ENCODE measurements at regions not wholly inside any gene's neighbourhood (a gene's known extent, or its start where the extent isn't known, plus 50 kb on each side); places are given as distances from the start of the nearest gene placed in this dataset.

DNA sequence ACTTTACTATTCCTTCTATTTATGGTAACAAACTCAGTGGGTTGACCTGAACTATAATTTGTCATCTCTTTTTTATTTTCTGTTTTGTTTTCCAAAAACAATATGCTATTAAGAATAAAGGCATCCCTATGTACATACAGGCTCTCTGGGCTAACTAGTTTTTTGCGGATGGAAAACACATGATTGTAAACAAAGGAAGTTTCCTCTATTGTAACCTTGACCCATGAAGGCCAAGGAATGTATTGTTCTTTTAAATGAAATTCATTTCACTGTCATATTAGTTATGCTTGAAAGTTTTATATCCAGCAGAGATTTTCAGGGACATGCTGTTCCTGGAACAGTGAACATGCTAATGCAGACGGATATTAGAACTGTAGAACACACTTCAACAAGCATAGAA, 705.0 kb upstream of the SEL1L start:
- DNase-seq (ENCODE audit: insufficient read length, low spot score) (no peak), FAIRE-seq (no peak)
- TF ChIP-seq POLR2A (IDR thresholded peaks at IDR 0.05; ENCODE audit: low read depth, low read length): no peak

DNA sequence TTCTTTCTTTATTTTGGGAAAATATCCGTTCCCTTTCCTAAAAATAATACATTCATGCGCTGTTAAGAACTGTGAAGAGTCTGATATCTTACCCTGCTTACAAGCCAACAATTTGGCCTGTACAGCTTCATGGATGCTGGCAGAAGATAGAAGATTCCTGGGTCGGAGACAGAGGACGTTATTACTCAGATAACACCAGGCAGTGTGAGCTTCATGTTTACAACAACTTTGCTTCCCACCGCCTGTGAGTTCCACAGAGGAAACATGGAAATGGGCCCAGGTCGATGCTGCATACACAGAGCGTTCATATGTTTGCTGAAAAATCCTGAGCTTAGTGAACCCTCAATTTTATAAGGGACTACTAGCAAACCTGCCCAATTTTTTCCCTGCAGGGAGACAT, 705.6 kb upstream of the SEL1L start:
- FAIRE-seq (no peak), DNase-seq (ENCODE audit: insufficient read length, low spot score) (no peak)
- TF ChIP-seq POLR2A (IDR thresholded peaks at IDR 0.05; ENCODE audit: low read depth, low read length): no peak

DNA sequence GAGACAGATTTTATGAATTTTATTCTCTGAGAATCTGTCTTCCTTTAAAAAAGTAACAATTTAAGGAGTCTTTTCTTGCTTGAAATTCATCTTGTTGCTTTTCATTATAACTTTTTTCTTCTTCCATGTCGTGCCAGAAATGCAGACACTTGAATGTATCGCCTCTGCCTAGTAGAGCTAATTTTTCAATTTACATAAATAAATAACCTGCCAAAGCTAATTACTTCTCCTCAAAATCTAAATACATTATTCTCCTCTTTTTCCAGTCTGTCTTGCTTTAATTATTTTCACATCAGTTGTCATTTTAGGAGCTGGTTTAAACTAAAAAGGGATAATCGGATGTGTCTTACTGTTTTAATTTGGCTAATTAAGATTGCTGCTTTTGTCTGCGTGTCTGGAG, 711.1 kb upstream of the SEL1L start:
- TF ChIP-seq POLR2A (IDR thresholded peaks at IDR 0.05; ENCODE audit: low read depth, low read length): no peak
- no peak for DNase-seq (ENCODE audit: insufficient read length, low spot score)
- no peak for FAIRE-seq

DNA sequence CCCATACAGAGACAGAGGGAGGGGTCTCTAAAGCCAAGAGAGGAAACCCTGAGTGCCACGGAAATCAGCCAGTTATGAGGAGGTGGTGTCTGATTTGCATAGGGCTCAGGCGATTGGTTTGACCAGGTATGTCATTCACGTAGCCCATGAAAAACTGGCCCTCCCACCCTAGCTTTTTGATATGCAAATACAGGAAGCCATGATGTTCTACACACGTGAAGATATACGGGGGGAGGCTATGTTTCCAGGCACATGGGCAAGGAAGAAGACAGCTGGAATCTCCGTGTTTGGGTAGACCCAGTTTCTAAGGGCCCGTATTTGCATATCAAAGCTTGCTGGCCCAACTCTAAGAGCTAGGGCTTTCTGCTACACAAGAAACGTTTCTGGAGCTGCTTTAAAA, 717.8 kb upstream of the SEL1L start:
- FAIRE-seq (no peak), DNase-seq (ENCODE audit: insufficient read length, low spot score) (no peak)
- no peak for TF ChIP-seq POLR2A (IDR thresholded peaks at IDR 0.05; ENCODE audit: low read depth, low read length)

DNA sequence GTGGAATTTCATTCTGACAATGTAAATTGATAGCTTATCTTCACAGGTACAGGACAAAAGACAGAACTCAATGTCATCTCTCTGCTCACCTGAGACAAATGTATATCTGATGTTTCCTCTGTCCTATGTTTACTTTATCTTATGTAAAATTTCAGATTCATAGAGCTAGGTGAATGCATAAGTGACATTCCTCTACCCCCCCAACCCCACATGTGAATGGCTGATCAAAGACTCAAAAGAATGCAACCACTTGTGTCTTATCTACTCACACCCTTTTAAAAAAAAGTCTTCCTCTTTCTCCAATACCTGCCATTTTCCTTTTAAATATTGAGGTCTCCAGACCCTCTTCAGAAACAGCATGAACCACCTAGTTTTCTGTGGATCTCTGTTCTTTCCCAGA, 736.6 kb upstream of the SEL1L start:
- FAIRE-seq: no peak

DNA sequence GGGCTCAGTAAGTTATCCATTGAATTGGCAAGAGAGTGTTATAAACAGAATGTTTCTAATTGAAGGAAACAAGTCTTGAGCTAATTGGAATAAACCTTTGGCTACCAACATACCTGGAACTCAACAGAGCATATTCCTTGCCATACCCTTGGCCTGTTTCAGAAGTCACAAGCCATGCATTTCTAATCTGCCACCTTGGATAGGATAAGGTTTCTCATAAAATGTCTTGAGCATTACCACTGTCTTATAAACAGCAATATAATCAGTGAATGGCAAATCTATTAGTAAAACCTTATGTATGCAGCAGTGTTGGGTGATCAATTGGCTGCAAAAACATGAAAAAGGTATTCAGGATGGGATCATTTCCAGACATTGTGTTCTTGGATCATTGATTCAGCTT, 765.2 kb upstream of the SEL1L start:
- DNase-seq (ENCODE audit: insufficient read length, low spot score) (no peak), FAIRE-seq (no peak)
- TF ChIP-seq POLR2A (IDR thresholded peaks at IDR 0.05; ENCODE audit: low read depth, low read length): no peak

More for the DNA sequence above, 736.6 kb upstream of the SEL1L start:
- no peak for TF ChIP-seq POLR2A (IDR thresholded peaks at IDR 0.05; ENCODE audit: low read depth, low read length)
- DNase-seq (ENCODE audit: insufficient read length, low spot score): no peak

DNA sequence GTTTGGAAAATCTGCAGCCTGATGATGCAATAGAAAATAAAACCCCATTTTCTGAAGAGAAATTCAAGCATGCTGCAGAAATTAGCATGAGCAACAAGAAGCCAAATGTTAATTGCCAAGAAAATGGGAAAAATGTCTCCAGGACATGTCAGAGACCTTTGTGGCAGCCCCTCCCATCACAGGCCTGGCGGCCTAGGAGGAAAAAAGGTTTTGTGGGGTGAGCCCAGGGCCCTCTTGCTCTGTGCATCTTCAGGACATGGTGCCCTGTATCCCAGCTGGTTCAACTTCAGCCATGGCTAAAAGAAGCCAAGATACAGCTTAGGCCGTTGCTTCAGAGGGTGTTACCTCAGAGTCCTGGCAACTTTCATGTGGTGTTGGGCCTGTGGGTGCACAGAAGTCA, 775.5 kb upstream of the SEL1L start:
- no peak for FAIRE-seq
- no peak for DNase-seq (ENCODE audit: insufficient read length, low spot score)
- no peak for TF ChIP-seq POLR2A (IDR thresholded peaks at IDR 0.05; ENCODE audit: low read depth, low read length)

DNA sequence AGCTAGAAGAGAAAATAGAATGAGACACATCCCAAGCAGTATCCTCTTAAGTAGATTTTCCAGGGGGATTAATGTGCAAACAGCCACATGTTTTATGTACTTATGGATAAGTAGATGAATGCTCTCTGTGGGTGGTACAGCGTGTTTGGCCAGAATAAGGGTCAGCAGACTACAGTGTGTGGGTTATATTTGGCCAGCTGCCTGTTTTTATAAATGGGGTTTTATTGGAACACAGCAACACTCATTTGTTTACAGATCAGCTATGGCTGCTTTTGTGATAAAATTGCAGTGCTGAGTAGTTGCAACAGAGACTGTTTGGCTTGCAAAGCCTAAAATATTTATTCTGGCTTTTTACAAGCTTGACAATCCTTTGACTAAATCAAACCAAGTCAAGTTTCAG, 780.2 kb upstream of the SEL1L start:
- FAIRE-seq: no peak
- DNase-seq (ENCODE audit: insufficient read length, low spot score): no peak
- no peak for TF ChIP-seq POLR2A (IDR thresholded peaks at IDR 0.05; ENCODE audit: low read depth, low read length)

DNA sequence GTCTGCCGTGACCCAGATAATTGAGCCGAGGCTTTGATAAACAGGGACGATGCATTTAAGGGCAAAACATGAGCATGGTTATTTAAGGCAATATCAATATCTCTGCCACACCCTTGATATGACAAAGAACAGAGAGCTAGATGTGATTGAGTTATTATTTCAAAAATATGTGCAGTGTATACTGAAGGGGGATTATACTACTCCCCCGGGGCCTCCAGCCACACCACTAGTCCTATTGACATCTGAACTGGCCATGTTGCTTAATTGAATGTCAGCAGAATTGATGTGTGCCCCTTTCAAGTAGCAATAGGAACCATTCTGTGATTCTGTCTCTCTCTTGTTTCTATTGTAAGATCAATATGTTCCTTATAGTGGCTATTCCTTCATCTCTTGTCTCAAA, 794.8 kb upstream of the SEL1L start:
- no peak for TF ChIP-seq POLR2A (IDR thresholded peaks at IDR 0.05; ENCODE audit: low read depth, low read length)
- FAIRE-seq: no peak

DNA sequence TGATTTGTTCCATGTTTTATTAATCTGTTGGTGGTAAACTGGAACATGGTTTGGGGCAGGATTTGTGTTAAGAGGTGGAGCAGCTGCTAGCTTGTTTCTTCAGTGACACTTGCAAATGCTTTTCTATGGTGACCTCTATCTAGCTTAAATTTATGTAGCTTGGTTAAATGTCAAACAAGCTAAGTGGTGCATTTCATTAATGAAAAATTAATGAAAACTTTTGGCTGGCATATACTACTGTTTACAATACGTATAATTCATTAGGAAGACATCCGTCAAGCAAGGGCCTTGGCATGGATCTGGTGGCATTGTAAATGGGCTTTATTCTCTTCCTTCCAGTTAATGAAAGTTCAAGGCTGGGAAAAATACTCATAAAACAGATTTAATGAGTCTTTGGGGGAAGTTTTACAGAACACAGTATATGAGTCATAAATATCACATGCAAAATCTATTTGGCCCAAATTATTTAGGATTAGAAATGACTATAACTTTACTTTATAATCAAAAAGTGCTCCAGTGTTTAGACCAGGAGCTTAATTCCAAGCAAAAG, 807.7 kb upstream of the SEL1L start:
- no peak for FAIRE-seq
- no peak for DNase-seq (ENCODE audit: insufficient read length, low spot score)
- TF ChIP-seq POLR2A (IDR thresholded peaks at IDR 0.05; ENCODE audit: low read depth, low read length): no peak

More for the DNA sequence above, 794.8 kb upstream of the SEL1L start:
- no peak for DNase-seq (ENCODE audit: insufficient read length, low spot score)

DNA sequence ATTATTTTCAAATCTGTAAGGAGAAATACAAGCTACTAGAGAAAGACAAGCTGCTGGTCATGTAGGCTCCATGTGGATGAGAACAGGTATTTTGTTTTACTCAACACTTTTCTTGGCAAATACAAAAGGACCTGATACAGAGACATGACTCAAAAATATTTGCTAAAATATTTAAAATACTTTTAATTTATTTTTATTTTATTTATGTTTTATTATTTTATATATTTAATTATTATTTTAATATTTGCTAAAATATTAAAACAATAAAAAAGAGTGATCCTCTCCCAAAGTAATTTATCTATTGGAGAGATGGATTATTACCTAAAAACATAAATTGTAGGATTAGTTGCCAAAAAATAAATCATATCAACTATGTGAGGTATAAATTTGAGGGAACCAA, 808.9 kb upstream of the SEL1L start:
- no peak for DNase-seq (ENCODE audit: insufficient read length, low spot score)
- TF ChIP-seq POLR2A (IDR thresholded peaks at IDR 0.05; ENCODE audit: low read depth, low read length): no peak
- FAIRE-seq: no peak

DNA sequence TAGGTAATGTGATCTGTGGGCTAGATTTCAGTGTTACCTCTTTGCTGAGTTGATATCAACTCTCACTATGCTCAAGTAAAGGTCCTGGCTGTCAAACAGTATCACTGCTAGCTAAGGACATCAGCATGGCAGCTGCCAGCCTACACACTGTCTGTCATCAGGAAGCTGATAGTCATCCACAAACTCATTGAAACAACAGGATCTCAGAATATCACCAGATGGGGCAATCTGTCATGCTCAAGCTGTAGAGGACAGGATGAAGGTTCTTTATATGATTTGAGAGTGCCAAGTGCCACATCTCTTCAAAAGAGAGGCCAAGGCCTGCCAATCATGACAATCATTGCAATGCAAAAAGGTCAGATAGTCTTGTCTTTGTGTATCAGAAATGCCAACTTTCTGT, 811.5 kb upstream of the SEL1L start:
- no peak for TF ChIP-seq POLR2A (IDR thresholded peaks at IDR 0.05; ENCODE audit: low read depth, low read length)
- FAIRE-seq (no peak), DNase-seq (ENCODE audit: insufficient read length, low spot score) (no peak)

DNA sequence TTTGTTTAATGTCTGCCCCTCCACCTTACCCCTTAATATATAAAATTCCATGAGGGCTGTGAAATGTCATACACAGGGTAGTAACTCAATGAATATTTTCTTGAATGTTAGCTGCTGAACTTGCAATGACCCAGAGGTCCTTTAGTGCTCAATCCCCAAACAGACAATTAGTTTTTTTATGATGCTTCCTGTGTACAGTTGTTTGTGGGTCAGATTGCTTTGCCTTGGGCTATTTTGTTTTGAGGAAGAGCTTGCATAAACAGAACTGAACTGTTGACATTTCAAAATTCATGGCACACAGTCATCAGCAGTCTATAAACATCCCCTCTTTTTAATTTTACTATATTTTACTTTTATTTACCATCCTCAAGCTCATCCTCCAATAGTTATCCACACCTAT, 820.5 kb upstream of the SEL1L start:
- no peak for DNase-seq (ENCODE audit: insufficient read length, low spot score)
- FAIRE-seq: no peak
- TF ChIP-seq POLR2A (IDR thresholded peaks at IDR 0.05; ENCODE audit: low read depth, low read length): no peak

DNA sequence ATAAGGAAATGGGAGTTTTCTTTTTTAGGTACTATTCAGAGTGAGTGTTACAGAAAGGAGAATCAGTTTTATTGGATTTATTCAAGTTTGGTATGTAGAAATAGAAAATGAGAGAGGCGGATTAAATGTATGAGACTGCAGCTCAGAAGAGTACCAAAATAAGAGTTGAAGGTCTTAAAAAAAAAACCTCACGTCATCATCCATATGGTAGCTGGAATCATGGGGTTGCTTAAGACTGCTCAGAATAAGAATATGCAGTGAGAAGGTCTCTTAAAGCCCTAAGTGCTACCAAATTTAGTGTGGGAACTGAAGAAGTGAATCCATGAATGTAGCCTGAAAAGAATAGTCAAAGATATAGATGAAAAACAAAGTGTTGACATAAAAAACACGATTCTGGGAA, 825.5 kb upstream of the SEL1L start:
- DNase-seq (ENCODE audit: insufficient read length, low spot score) (no peak), FAIRE-seq (no peak)
- no peak for TF ChIP-seq POLR2A (IDR thresholded peaks at IDR 0.05; ENCODE audit: low read depth, low read length)

DNA sequence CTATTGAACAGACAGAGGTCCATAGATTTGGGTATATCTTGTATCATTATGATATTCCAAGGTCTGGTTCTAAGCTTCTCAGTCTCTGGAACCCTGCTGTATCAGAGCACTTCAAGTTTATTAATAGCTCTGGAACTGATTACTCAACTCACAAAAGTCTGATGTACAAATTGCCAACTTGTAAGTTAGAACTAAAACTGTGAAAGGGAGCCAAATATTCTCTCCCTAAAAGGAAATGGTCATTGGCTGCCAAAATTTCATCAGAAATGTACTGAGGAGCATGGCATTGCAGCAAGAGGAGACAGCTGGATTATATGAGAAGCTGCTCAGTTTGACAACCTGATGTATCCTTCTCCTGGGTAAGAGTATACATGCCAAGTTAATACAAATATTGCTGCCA, 828.8 kb upstream of the SEL1L start:
- DNase-seq (ENCODE audit: insufficient read length, low spot score): no peak
- no peak for FAIRE-seq

DNA sequence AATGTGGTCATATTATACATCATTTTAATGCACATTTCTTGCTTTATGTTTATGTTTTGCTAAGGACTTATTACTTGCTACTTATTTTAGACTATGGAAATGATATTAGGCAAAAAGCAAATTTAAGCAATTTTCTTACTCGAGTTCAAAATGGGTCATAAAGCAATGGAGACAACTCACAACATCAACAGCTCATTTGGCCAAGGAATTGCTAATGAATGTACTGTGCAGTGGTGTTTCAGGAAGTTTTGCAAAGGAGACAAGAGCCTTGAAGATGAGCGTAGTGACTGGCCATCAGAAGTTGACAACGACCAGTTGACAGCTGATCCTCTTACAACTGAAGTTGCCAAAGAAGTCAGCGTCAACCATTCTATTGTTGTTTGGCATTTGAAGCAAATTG, 831.8 kb upstream of the SEL1L start:
- no peak for FAIRE-seq
- no peak for TF ChIP-seq POLR2A (IDR thresholded peaks at IDR 0.05; ENCODE audit: low read depth, low read length)

More for the DNA sequence above, 828.8 kb upstream of the SEL1L start:
- no peak for TF ChIP-seq POLR2A (IDR thresholded peaks at IDR 0.05; ENCODE audit: low read depth, low read length)

More for the DNA sequence above, 831.8 kb upstream of the SEL1L start:
- no peak for DNase-seq (ENCODE audit: insufficient read length, low spot score)

All from H54 (cell line).